GM23338 (cell line): ENCODE measurements at regions not wholly inside any gene's neighbourhood (a gene's known extent, or its start where the extent isn't known, plus 50 kb on each side); places are given as distances from the start of the nearest gene placed in this dataset.

Source experiments
- ATAC-seq: fragments of 200-7000 bp; cut with Tn5 transposase; 3 replicates; pipeline ENCODE4 v1.9.1; 2020
- DNase-seq: peaks from one replicate; pipeline ENCODE4 v3.0.0-alpha.2; 2015; ENCODE audit warnings: low spot score
- H2AFZ ChIP-seq: fragments of 200-600 bp; sonication (generic); 2 replicates; pipeline ENCODE4 v1.8.0; 2016; ENCODE audit warnings: antibody characterized with exemption, mild to moderate bottlenecking, moderate library complexity
- H3F3A ChIP-seq: fragments of 200-600 bp; sonication (generic); replicated peaks from 2 replicates; pipeline ENCODE4 v1.8.0; 2017; ENCODE audit warnings: antibody characterized with exemption, mixed run types, low read depth
- H3K27ac ChIP-seq: fragments of 200-600 bp; sonication (generic); 2 replicates; pipeline ENCODE4 v1.6.1; 2016; ENCODE audit warnings: low read depth
- H3K27me3 ChIP-seq: fragments of 200-600 bp; sonication (generic); 2 replicates; pipeline ENCODE4 v1.8.0; 2016; ENCODE audit warnings: mild to moderate bottlenecking, mixed run types, moderate library complexity; ENCODE audit not compliant: insufficient read depth
- H3K36me3 ChIP-seq: fragments of 200-600 bp; sonication (generic); 2 replicates; pipeline ENCODE4 v1.8.0; 2016; ENCODE audit warnings: mild to moderate bottlenecking; ENCODE audit not compliant: insufficient read depth
- H3K4me1 ChIP-seq: fragments of 200-600 bp; sonication (generic); 2 replicates; pipeline ENCODE4 v1.8.0; 2016; ENCODE audit warnings: mild to moderate bottlenecking, moderate library complexity; ENCODE audit not compliant: insufficient read depth
- H3K4me2 ChIP-seq: fragments of 200-600 bp; sonication (generic); 2 replicates; pipeline ENCODE4 v1.7.1; 2017; ENCODE audit warnings: mixed run types
- H3K4me3 ChIP-seq: fragments of 200-600 bp; sonication (generic); 2 replicates; pipeline ENCODE4 v1.6.1; 2016; ENCODE audit warnings: mixed run types
- H3K79me2 ChIP-seq: fragments of 200-600 bp; sonication (generic); replicated peaks from 2 replicates; pipeline ENCODE4 v1.8.0; 2017; ENCODE audit warnings: mild to moderate bottlenecking; ENCODE audit not compliant: insufficient read depth
- H3K9me2 ChIP-seq: fragments of 200-600 bp; sonication (generic); 2 replicates; pipeline ENCODE4 v1.8.0; 2017; ENCODE audit not compliant: insufficient read depth
- H4K20me1 ChIP-seq: fragments of 200-600 bp; sonication (generic); replicated peaks from 2 replicates; pipeline ENCODE4 v1.8.0; 2017; ENCODE audit warnings: mild to moderate bottlenecking; ENCODE audit not compliant: insufficient read depth
- H3K27ac Mint-ChIP-seq: 2 replicates; pipeline ENCODE4 v1.8.0; 2020; ENCODE audit warnings: inconsistent platforms, mild to moderate bottlenecking, moderate library complexity, mixed read lengths
- H3K27me3 Mint-ChIP-seq: 3 replicates; pipeline ENCODE4 v1.8.0; 2022; ENCODE audit warnings: low read depth, mild to moderate bottlenecking, moderate library complexity, mixed read lengths, inconsistent platforms; ENCODE audit not compliant: insufficient read depth, poor library complexity
- H3K36me3 Mint-ChIP-seq: 3 replicates; pipeline ENCODE4 v1.8.0; 2021; ENCODE audit warnings: low read depth, mild to moderate bottlenecking, inconsistent platforms, moderate library complexity, mixed read lengths
- H3K4me1 Mint-ChIP-seq: 3 replicates; pipeline ENCODE4 v1.8.0; 2020; ENCODE audit warnings: mild to moderate bottlenecking, inconsistent platforms, mixed read lengths
- H3K4me3 Mint-ChIP-seq: 3 replicates; pipeline ENCODE4 v1.8.0; 2021; ENCODE audit warnings: moderate library complexity, mild to moderate bottlenecking, inconsistent platforms, mixed read lengths
- H3K9me3 Mint-ChIP-seq: 3 replicates; pipeline ENCODE4 v1.8.0; 2020; ENCODE audit warnings: moderate library complexity, mild to moderate bottlenecking, inconsistent platforms, mixed read lengths
- CREB1 ChIP-seq: fragments of 250-450 bp; sonication (Bioruptor Pico); IDR thresholded peaks from 2 replicates; pipeline ENCODE4 v1.5.0; 2020; ENCODE audit warnings: low read depth, mild to moderate bottlenecking, moderate library complexity
- ETS1 ChIP-seq: IDR thresholded peaks from 2 replicates; pipeline ENCODE4 v1.6.1; 2016; ENCODE audit warnings: antibody characterized with exemption
- EZH2 ChIP-seq: fragments of 200-600 bp; sonication (generic); IDR thresholded peaks from one replicate; pipeline ENCODE4 v1.8.0; 2017; ENCODE audit warnings: antibody characterized with exemption, mild to moderate bottlenecking, low read depth; ENCODE audit not compliant: unreplicated experiment
- JUNB ChIP-seq: IDR thresholded peaks from one replicate; pipeline ENCODE4 v1.6.1; 2016; ENCODE audit warnings: antibody characterized with exemption; ENCODE audit not compliant: unreplicated experiment
- NANOG ChIP-seq: IDR thresholded peaks from 2 replicates; pipeline ENCODE4 v1.6.1; 2016; ENCODE audit warnings: antibody characterized with exemption, borderline replicate concordance
- POLR2AphosphoS5 ChIP-seq: IDR thresholded peaks from 2 replicates; pipeline ENCODE4 v1.6.1; 2016; ENCODE audit warnings: antibody characterized with exemption, low read depth
- REST ChIP-seq: IDR thresholded peaks from one replicate; pipeline ENCODE4 v1.6.1; 2018; ENCODE audit warnings: antibody characterized with exemption; ENCODE audit not compliant: unreplicated experiment
- STAT1 ChIP-seq: IDR thresholded peaks from one replicate; pipeline ENCODE4 v1.6.1; 2016; ENCODE audit warnings: antibody characterized with exemption; ENCODE audit not compliant: unreplicated experiment
- ZNF114 ChIP-seq: fragments of 250-450 bp; sonication (Bioruptor Pico); IDR thresholded peaks from 2 replicates; pipeline ENCODE4 v1.5.0; 2020; ENCODE audit warnings: mild to moderate bottlenecking, moderate library complexity
- ZNF331 ChIP-seq: fragments of 250-450 bp; sonication (Bioruptor Pico); IDR thresholded peaks from 2 replicates; pipeline ENCODE4 v1.5.0; 2020; ENCODE audit warnings: low read depth, mild to moderate bottlenecking, moderate library complexity
- ZNF462 ChIP-seq: fragments of 250-450 bp; sonication (Bioruptor Pico); IDR thresholded peaks from 2 replicates; pipeline ENCODE4 v1.5.0; 2020; ENCODE audit warnings: mild to moderate bottlenecking, moderate library complexity

- H3K36me3 ChIP-seq: no peaks in the 10 kb centered on the region
- DNase-seq: no peak
- H3K9me3 Mint-ChIP-seq: no peaks in the 10 kb centered on the region
- H2AFZ ChIP-seq: no peak overlapping the region
- no peaks in the 10 kb centered on the region for H3K4me1 ChIP-seq
- peaks cover 23% of the 10 kb centered on the region; the same call in 1 of the 2 replicates for H3K9me2 ChIP-seq
- no peaks in the 10 kb centered on the region for H3K79me2 ChIP-seq
- H3K4me3 Mint-ChIP-seq: no peak overlapping the region
- TF ChIP-seq EZH2: no peak
- TF ChIP-seq POLR2AphosphoS5: no peak
- TF ChIP-seq STAT1: no peak
- no peak for TF ChIP-seq REST
- no peak for TF ChIP-seq ZNF462 (CRISPR knock-in tag)
- TF ChIP-seq NANOG: no peak
- TF ChIP-seq CREB1 (CRISPR knock-in tag): no peak
- no peak for TF ChIP-seq ZNF114 (CRISPR knock-in tag)
- no peak for TF ChIP-seq ZNF331 (CRISPR knock-in tag)
- no peak for TF ChIP-seq ETS1
- TF ChIP-seq JUNB: no peak
- H3F3A ChIP-seq: no peaks in the 10 kb centered on the region
- H3K4me1 Mint-ChIP-seq: peaks cover 5% of the 10 kb centered on the region
- no peak overlapping the region for H3K4me2 ChIP-seq
- no peak overlapping the region for H3K27ac Mint-ChIP-seq
- H3K27me3 ChIP-seq: no peaks in the 10 kb centered on the region
- no peak overlapping the region for H3K4me3 ChIP-seq
- H4K20me1 ChIP-seq: no peaks in the 10 kb centered on the region
- no peak for ATAC-seq
- H3K36me3 Mint-ChIP-seq: no peaks in the 10 kb centered on the region
- no peak overlapping the region for H3K27ac ChIP-seq
- peaks cover 2% of the 10 kb centered on the region for H3K27me3 Mint-ChIP-seq
Observed at GRCh38 chr3:187951452-187952190, 202.3 kb upstream of the LPP start.
